ENCODE measurements at regions not wholly inside any gene's neighbourhood (a gene's known extent, or its start where the extent isn't known, plus 50 kb on each side); places are given as distances from the start of the nearest gene placed in this dataset.
A peak's percentile ranks its signal among the peaks of the same experiment; 100 is the strongest.
"Not testable (repeated sequence)": the region's sequence is repeated elsewhere in the genome, so short reads cannot be mapped to it uniquely, and the experiment has no call there.

DNA sequence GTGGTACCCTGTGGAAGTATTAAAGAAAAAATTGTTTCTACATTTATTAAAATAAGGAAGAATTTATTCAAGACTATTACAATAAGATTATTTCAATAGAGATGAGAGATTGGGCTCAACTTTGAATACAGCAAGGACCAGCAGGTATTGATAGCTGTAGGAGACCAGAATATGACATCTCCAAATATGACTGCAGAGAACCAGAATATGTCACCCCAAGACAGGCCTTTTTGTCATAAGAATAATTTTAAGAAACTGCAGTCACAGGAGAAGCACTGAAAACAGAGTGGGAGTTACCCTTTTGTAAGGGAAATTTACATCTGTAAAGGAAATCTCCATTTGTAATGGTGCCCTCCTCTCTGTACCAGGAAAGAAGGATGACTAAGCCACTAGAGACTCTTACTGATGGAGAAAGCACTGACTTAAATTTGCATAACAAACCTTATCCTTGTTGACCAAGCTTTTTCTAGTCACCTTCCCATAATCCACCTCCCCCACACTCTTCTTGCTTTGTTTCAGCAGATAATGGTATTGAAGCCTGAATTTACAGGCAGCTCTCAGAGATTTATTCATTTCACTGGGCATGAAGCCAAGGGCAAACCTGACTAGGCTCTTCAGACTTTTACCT, 145.1 kb upstream of the RMP24 start:
- DNase-seq: peak; percentile 73 to 86

DNA sequence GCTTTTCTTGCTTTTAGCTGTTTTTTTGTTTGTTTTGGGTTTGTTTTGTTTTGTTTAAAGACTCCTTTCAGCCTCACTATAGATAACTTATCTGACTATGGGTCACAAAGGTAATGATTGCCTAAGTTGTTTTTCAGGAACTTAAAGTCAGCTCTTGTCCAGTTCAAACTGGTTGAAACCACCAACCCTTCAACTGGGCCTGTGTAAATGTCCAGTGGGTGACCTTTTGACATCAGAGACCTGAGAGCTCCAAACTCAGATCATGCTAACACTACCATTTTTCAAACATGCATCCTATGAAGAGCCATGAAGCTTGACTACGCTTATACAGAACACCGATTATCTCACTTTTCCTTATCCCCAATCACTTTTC, 144.6 kb upstream of the RMP24 start:
- no peak for DNase-seq

DNA sequence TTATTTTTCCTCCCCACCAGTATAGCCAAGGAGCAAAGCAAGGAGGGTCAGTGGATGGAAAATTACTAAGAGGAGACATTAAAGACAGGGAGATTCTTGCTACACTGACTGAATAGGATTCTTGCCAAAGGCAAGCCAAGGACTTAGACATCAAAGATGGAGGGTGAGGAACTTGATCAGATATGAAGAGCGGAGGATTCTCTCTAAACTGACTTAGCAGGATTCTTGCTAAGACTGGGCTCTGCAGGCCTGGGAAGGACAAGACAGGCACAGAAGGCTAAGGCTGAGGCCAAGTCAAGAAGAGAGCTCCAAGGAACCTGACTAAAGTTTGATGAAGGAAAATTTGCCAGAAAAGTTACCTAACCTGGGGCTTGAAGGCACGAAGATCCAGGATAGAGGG, 143.9 kb upstream of the RMP24 start:
- no peak for DNase-seq

DNA sequence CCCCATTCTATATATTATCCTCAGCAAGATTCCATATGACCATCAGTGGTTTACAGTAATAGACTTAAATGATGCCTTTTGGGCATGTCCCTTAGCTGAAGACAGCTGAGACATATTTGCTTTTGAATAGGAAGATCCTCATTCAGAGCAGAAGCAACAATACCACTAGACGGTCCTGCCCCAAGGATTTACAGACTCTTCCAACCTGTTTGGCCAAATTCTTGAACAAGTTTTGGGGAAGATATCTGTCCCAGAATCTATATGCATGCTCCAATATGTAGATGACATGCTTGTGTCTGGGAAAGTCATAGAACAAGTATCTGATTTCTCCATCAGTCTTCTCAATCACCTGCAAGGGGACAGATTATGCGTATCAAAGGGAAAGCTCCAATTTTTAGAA, 137.1 kb upstream of the RMP24 start:
- peak in 1 of 2 donors; percentile 38 for DNase-seq

DNA sequence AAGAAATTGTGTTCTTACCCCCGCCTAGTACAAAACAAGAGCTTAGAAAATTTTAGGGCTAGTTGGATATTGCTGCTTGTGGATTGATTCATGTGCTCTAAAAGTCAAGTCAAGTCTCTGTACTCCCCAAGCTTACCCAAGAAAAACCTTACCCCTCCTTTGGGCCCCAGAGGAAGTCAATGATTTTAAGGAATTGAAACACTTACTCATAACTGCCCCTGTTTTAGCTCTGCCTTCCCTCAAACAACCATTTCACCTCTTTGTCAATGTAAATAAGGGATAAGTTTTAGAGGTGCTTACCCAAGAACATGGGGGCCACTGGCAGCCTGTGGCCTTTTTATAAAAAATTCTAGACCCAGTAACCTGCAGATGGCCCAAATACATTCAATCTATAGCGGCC, 136.6 kb upstream of the RMP24 start:
- peak; percentile 90 to 94 for DNase-seq

DNA sequence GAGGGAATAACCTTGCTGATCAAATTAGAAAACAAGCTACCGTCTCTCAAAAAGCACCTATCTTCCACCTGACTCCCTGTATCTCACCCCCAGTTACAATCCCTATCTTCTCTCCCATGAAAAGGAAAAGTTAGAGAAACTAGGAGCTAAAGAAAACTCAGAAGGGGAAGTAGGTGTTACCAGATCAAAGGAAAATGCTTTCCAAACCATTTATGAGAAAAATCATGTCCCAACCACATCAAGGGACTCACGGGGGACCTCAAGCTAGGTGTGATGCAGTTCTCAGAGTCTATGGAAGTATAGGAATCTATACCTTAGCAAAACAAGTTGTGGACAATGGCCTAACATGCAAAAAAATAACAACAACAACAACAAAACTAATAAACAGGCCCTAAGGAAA, 135.5 kb upstream of the RMP24 start:
- no peak for DNase-seq

DNA sequence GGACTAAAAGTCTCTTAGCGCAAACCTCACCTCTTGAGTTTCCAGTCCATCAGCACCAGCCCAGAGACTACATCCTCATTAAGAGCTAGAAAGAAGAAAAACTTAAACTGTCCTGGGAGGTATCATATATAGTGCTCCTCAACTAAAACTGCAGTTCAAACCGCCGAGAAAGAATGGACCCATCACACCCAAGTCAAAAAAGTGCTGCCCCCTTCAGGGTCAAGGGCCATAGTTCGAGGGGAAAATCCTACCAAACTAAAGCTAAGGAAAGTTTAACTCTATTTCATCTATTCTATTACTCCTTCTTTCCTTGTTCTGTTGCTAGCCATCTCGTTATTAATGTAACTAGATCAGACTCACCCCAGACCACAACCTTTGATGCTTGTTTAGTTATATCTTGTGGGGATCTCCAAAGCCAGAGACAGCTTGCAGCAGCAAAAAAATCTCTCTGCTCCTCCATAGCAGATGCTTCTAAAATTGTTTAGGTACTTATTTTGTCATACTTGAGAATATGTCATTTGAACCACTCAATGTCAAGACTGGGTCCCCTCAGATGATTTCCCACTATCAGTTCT, 134.5 kb upstream of the RMP24 start:
- DNase-seq: no peak

DNA sequence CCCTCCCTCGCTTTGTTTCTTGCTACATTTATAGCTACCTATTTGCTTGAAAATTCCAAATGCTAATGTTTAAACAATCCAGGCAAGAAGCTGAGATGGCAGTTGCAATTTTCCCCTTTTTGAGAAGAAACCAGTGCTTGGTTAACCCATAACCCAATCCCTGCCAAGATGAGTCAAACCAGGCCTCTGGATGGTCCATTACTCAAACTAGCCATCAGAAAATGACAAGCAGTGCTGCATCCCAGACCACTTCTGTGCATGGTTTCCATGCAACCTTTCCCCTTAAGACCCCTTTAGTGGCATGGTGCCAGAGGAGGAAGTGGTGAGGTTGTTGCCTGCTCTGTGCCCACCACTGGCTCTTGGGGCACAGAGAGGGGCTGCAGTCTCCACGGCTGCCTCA, 131.2 kb upstream of the RMP24 start:
- no peak for DNase-seq

DNA sequence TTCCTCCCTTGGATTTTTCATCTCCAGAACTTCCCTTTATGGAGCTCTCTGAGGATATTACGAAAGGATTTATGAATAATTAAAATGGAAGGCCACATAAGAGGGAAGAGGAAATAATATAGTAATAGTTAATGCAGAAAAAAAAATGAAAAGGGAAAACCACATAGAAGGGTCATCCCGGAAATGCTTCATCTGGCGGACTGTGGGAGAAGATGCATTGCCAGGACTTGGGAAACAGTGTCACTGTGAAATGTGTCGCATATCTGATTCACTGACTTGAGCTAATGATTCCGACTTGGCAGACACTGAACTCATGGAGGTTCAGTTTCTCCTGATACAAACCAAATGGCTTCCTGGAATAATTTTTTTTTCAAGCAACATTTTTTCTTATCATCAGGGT, 129.9 kb upstream of the RMP24 start:
- DNase-seq: peak; percentile 28 to 61

DNA sequence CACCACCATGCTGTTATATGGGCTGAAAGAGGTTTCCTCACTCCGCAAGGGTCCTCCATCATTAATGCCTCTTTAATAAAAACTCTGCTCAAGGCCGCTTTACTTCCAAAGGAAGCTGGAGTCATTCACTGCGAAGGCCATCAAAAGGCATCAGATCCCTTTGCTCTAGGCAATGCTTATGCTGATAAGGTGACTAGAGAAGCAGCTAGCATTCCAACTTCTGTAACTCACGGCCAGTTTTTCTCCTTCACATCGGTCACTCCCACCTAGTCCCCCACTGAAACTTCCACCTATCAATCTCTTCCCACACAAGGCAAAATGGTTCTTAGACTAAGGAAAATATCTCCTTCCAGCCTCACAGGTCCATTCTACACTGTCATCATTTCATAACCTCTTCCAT, 124.2 kb upstream of the RMP24 start:
- not testable (repeated sequence) for DNase-seq

DNA sequence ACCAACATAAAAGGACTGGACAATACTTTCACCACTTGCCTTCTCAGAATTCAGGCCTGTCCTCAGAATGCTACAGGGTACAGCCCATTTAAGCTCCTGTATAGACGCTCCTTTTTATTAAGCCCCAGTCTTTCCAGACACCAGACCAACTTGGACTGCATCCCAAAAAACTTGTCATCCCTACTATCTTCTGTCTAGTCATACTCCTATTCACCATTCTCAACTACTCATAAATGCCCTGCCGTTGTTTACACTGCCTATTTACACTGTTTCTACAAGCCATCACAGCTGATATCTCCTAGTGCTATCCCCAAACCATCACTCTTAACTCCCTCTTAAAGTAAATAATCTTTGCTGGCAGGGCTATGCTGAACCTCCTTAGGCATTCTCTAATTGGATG, 123.2 kb upstream of the RMP24 start:
- not testable (repeated sequence) for DNase-seq

DNA sequence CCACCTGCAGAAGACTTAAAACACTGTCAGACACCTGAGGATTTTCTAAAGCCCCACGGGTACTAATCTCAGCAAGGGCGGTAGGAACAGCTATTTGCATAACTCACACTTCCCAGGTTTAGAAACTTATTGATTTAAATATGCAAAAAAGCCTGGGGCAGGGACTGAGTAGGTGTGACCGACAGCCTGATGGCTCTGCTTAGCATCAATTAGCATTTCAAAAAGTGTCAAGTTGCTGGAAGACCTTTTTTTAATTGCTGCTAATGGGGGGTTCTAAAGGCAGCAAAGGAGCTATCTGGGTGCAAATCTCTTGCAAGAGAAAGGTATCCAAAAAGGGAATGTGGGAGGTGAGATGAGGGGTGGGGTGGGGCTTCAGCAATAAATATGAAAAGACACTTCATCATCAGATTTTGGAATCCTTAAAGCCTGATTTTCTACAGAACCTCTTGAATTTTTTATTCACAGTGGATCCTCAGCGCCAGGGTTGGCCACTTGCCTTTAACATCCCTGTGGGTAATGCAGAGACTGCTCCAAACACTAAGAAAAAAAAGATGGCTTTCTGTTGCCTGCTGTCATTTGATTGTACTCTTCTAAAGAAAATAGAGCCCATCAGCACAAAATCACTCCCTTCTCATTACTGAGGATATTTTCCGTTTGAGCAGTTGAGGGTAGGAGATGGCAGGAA, 121.1 kb upstream of the RMP24 start:
- DNase-seq: no peak

DNA sequence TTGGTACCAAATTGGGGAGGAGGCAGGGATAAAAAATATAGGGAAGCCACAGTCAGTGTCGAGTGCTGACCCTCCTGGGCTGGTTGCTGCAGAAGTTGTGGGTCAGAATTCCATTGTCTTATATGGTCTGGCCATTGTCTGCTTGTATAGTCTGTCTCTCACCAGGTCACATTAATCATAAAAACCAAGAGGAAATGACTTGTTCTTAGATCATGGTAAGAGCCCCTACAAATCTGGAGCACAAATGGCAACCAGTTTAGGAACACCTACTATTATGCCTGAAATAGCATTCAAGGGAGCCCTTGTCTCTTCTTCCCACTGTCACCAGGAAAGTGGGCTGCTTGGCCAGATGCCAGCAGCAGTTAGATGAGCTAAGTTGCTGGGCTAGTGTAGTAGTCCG, 119.7 kb upstream of the RMP24 start:
- DNase-seq: no peak

DNA sequence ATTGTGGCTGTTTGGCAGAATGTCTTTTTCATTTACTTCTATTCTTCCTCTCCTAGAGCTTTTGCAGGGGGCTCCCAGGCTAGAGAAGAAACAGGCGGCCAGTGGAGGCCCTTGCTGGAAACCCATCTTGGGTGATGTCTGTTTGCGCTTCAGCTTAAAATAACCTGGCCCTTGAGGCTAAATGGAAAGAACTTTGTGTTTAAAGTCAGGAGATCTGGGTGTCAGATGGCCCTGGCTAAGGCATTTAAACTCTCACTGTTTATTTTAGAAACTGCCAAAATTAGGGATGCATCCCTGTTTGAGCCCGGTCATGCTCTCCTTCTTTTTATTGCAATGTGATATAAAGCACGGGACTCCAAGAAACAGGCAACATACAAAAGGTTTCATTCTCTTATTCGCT, 118.4 kb upstream of the RMP24 start:
- DNase-seq: no peak

DNA sequence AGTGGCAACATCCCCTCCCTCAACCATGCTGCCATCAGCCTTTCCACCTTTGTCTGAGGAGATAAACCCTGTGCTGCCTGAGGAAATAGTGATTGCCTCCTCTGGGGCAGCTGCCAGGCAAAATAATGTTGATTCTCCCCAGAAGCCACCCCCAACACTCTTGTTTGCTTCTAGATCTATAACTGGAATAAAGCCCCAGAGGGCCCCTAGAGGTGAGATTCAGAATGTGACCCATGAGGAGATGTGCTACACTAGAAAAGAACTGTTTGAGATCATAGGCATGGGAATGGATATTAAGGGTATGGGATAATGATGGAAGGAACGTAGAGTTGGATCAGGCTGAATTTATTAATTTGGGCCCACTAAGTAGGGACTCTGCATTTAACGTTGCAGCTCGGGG, 116.3 kb upstream of the RMP24 start:
- DNase-seq: no peak

DNA sequence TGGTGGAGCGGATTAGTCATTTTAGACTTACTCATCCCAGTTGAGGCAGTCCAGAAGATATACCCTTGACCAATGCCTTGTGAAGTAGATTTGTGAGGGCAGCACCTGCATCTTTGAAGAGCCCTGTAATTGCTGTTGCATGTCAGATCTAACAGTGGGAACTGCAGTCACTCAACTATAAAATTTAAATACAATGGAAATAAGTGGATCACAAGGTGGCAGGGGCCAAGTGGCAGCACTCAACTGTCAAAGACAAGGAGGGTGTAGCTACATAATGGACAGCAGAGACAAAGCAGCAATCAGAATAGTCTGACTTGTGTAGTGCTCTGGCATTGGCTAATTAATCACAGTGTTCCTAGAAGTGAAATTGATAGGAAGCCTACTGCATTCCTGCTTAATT, 115.8 kb upstream of the RMP24 start:
- not testable (repeated sequence) for DNase-seq

DNA sequence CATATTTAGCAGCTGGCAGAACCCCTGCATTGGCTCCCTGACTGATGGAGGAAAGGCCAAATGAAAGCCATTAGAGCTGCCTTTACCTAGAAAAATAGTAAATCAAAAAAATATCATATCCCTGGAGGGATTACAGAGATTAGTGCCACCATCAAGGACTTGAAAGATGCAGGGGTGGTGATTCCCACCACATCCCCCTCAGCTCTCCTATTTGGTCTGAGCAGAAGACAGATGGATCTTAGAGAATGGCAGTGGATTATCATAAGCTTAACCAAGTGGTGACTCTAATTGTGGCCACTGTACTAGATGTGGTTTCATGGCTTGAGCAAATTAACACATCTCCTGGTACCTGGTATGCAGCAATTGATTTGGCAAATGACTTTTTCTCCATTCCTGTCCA, 114.9 kb upstream of the RMP24 start:
- DNase-seq: not testable (repeated sequence)

DNA sequence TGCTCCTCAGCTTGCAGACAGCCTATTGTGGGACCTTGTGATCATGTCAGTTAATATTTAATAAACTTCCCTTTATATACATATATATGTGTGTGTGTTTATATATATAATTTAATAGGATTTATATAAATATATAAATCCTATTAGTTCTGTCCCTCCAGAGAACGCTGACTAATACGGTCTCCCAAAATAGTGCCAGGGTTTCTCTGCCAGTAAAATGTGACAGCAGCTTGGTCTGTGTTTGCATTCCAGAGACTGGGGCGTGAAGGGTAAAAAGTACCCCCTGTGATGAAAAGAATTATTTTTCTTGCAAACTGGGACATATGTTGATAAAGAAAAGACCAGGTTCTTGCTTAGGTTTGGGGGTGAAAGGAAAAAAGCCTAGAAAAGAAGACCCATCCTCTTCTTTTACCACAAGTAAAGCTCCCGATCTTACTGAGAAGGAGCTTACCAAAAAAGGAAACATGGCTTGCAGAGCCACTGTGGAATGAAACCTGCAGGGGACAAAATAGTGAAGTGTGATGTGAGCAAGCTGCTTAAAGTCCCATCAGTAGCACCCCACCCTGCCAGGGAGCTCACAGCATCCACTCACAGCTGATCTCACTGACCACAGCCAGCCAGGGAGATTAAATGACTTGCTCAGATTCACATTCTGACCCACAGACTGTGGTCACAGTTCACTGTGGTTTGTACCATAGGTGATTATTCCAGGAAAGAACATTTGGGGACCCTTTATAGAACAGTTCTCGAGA, 110.9 kb upstream of the RMP24 start:
- no peak for DNase-seq

DNA sequence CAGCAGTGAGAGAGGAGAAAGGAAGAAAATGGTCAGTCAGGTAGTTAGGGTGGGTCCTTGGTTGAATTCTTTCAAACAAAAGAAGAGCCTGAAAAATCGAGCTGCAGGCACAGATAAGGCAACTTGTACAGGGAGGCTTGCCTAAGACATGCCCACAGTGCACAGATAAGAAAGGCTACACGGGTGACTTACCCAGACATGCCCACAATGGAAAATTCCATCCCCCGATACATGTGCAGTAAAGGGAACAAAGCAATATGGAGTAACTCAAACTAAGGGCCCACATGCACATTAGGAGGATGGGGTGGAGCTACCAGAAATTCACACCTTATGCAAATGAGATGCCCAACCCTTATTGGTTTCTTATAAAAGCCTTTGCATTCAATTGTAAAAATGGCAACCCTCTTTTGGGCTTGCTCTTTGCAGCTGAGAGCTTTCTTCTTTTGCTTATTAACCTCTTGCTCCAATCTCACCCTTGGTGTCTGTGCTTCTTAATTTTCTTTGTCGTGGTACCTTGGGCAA, 110.3 kb upstream of the RMP24 start:
- no peak for DNase-seq

DNA sequence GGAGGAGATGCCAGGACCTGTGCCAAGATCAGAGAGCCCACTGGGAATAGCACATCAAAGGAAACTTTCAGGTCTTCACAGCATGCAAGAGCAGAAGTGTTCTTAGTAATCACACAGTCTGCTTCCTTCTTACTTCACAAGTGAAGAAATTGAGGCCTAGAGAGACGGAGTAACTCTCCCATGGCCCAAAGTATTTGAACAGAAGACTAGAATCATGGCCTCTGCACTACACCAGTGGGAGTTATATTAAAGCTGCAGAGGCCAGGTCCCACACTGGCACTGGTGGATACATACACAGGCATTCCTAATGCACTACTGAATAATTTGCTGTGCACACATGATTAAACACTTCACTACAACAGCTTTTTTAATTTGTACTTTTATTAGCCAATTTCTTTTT, 107.6 kb upstream of the RMP24 start:
- no peak for DNase-seq

DNA sequence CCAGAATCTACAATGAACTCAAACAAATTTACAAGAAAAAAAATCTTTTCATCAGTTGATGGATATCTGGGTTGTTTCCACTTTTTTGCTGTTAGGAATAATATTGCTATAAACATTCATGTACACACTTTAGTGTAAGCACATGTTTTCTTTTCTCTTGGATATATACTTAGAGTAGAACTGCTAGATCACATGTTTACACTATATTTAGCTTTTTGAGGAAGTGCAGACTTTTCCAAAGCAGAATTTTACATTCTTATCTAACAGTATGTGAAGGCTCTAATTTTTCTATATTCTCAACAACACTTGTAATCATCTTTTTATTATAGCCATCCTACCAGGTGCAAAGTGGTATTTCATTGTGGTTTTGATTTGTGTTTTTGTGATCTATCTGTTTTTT, 103.6 kb upstream of the RMP24 start:
- peak; percentile 6 to 18 for DNase-seq

DNA sequence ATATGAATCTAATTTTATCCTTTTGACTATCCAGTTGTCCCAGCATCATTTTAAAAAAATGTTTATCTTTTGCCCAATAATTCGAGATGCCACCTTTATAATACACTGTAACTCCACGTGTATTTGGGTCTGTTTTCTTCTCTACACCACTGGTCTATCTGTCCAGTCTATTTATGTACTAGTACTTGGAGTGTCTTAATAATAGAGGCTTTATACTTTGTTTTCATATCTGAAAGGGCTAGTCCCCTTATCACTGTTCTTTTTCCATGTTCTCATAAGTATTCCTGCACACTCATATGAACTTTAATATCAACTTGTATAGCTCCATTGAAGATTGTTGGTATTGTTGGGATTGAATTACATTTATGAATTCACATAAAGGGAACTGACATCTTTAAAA, 101.1 kb upstream of the RMP24 start:
- no peak for DNase-seq

DNA sequence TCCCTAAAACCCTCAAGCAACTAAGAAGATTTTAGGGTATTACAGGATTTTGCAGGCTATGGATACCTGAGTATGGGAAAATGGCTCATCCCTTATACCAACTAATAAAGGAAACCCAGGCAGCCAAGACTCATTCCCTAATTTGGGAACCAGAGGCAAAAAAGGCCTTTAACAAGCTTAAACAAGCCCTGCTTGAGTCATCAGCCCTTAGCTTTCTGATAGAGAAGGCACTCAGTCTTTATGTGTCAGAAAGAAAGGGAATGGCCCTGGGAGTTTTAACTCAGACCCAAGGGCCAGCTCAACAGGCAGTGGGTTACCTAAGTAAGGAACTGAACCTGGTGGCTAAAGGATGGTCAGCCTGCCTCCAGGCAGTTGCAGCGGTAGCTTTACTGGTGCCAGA, 96.9 kb upstream of the RMP24 start:
- no peak for DNase-seq

DNA sequence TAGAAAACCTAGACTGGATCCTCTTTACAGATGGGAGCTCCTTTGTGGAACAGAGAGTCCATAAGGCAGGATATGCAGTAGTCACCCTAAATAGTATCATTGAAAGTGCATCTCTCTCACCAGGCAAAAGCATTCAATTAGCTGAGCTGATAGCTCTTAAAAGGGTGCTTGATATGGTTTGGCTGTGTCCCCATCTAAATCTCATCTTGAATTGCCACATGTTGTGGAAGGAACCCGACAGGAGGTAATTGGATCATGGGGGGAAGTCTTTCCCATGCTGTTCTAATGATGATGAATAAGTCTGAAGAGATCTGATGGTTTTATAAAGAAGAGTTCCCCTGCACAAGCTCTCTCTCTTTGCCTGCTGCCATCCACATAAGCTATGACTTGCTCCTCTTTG, 96.2 kb upstream of the RMP24 start:
- DNase-seq: no peak
